Stimulated activated CD4-positive, alpha-beta T cell treated with anti-CD3 and anti-CD28 coated beads, Interleukin-15, amount 100 ng/mL, for 1 hour (primary cell): ENCODE measurements at regions not wholly inside any gene's neighbourhood (a gene's known extent, or its start where the extent isn't known, plus 50 kb on each side); places are given as distances from the start of the nearest gene placed in this dataset.
"Not testable (repeated sequence)": the region's sequence is repeated elsewhere in the genome, so short reads cannot be mapped to it uniquely, and the experiment has no call there.

Experiments used
- DNase-seq, 2 donors: peaks; one replicate each; pipeline ENCODE4 v3.0.0-alpha.2; 2020; ENCODE audit warnings: low read depth in 1 of 2, low spot score in 1 of 2

DNA sequence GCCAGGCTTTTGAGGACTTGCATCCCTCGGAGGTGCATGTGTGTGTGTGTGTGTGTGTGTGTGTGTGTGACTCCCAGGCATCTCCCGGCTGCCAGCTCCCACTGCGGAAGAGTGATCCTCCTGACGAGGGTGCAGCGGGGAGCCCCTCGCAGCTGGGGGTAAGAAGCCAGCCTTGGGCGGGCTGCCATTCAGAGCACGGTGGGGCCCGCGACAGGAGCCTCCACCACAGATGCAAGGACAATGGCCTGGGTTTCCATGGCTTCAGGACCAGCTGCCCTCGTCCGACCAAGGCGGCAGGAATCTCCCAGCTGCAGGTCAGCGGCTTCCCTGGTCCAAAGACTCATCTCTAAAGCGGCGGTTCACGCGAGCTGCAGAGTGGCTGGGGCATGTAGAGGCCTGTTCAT, 908.5 kb downstream of the BRD1 start:
- no peak for DNase-seq

DNA sequence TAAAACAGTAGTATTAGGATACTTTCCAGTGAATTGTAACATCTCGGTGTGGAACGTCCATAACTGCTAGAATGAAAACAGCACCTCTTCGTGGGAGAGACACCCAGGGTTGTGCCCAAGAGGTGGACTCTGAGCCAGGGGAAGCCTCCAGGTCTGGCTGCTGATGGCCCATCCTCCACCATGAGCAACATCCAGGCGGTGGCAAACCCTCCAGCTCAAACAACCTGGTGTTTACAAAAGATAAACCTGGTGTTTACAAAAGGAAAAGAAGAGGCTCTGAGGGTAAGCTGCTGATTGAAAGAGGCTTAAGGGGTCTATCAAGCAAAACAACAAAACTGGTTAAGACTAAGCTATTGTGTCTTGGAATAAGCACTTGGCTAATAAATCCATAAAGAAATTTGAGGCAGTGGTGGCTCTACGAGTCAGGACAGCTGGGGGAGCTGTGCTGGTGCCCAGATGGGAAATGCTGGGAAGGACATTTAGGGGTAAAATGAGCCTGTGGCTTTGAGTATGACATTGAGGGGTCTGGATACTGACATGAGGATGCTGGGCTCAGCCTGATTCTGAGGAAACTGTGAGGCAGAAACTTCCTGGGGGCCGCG, 909.0 kb downstream of the BRD1 start:
- no peak for DNase-seq

DNA sequence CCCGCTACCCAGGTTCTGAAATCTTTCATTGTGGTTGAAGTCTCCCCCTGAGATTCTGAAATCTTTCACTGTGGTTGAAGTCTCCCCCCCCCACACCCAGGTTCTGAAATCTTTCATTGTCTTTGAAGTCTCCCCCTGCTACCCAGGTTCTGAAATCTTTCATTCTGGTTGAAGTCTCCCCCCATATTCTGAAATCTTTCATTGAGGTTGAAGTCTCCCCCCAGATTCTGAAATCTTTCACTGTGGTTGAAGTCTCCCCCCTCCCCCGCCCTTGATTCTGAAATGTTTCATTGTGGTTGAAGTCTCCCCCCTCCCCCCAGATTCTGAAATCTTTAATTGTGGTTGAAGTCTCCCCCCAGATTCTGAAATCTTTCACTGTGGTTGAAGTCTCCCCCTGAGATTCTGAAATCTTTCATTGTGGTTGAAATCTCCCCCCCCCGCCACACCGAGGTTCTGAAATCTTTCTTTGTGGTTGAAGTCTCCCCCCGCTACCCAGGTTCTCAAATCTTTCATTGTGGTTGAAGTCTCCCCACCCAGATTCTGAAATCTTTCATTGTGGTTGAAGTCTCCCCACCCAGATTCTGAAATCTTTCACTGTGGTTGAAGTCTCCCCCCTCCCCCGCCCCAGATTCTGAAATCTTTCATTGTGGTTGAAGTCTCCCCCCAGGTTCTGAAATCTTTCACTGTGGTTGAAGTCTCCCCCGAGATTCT, 915.2 kb downstream of the BRD1 start:
- not testable (repeated sequence) for DNase-seq

DNA sequence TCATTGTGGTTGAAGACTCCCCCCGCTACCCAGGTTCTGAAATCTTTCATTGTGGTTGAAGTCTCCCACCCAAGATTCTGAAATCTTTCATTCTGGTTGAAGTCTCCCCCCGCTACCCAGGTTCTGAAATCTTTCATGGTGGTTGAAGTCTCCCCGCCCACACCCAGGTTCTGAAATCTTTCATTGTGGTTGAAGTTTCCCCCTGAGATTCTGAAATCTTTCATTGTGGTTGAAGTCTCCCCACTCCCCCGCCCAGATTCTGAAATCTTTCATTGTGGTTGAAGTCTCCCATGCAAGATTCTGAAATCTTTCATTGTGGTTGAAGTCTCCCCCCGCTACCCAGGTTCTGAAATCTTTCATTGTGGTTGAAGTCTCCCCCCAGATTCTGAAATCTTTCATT, 916.0 kb downstream of the BRD1 start:
- not testable (repeated sequence) for DNase-seq

DNA sequence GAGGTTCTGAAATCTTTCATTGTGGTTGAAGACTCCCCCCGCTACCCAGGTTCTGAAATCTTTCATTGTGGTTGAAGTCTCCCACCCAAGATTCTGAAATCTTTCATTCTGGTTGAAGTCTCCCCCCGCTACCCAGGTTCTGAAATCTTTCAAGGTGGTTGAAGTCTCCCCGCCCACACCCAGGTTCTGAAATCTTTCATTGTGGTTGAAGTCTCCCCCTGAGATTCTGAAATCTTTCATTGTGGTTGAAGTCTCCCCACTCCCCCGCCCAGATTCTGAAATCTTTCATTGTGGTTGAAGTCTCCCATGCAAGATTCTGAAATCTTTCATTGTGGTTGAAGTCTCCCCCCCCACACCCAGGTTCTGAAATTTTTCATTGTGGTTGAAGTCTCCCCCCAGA, 916.6 kb downstream of the BRD1 start:
- DNase-seq, result not testable (repeated sequence)

DNA sequence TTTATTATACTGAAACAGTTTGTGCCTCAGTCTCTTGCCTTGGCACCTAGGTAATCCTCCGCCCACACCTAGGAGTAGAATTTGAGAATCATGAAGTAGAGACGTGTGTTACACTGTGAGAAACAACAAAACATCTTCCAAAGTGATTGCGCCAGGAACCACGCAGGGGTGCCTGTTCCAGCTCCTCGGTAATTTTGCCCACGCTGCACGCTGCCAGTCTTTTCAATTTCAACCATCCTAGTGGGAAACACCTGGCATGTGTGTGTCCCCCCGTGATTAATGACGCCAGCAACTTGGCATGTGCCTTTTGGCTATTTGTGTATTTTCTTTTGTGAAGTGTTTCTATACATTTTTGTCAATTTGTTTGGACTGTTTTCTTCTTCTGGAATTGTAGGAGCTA, 919.1 kb downstream of the BRD1 start:
- no peak for DNase-seq

DNA sequence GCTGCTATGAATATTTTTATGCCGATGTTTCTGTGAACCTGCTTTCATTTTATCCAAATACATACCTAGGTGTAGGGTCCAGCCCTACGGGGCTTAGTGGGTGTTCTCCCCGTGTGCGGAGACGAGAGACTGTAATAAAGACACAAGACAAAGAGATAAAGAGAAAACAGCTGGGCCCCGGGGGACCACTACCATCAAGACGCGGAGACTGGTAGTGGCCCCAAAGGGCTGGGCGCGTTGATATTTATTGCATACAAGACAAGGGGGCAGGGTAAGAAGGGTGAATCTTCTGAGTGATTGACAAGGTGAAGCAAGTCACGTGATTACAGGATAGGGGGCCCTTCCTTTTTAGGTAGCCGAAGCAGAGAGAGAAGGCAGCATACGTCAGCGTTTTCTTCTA, 920.1 kb downstream of the BRD1 start:
- DNase-seq, result no peak

DNA sequence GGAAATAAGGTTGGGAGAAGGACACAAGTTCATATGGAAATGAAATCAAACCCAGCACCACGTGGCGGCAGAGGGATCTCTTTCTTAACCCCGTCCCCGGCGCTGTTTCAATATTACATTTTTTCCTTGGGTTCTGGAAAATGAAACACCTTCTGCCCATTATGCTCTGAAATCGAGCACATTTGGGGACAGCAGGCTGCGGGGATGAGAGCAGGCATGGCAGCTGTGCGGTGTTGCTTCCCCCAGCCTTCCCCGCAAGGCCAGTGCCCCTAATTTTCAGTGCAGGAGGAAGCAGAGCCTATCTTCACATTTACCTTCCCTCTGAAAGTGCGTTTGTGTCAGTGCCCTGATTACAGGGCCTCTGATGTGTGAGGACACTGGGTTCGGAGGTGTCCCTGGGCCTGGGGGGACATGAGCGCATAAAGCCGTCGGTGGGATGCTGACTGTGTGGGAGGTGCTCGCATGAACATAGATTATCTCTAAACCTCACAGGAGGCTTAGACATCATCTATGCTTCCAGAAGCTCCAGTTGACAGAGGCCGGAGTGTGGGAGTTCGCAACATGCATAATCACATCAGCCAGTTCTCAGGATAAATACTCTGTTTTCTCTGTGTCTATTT, 921.3 kb downstream of the BRD1 start:
- DNase-seq, result no peak

DNA sequence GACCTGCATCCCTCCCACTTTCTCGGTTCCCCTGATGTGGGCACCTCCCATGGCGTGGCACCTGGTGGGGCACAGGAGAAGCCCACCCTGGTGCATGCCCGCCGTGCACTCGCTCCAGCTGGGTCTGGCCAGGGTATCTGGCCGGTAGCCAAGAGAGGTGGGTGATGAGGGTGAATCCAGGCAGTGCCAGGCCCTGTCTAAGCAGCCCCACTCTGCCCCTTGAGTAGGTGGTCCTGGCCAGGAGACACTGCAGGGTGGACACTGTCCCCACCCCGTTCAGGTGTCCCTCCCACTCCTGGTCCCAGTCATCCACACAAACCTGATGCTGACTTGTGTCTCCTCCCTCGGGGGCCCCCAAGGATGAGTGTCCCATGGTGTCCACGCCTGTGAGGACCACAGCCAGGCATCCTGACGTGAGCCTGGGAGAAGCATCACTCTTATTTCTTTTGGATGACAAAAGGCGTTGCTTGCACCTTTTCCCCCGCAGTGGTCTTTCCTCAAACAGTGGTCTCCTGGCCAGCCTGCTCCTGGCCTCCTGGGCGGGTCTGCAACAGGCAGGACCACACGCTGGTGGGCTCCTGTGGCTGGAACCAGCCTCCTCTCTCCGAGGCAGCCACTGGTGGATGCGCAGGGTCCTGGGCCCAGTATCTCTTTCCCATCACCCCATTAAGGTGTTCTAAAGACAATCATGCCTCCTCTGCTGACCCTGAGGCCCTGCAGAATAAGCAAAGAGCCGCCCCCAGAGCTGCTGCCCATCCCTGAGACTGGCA, 922.3 kb downstream of the BRD1 start:
- DNase-seq, result no peak

DNA sequence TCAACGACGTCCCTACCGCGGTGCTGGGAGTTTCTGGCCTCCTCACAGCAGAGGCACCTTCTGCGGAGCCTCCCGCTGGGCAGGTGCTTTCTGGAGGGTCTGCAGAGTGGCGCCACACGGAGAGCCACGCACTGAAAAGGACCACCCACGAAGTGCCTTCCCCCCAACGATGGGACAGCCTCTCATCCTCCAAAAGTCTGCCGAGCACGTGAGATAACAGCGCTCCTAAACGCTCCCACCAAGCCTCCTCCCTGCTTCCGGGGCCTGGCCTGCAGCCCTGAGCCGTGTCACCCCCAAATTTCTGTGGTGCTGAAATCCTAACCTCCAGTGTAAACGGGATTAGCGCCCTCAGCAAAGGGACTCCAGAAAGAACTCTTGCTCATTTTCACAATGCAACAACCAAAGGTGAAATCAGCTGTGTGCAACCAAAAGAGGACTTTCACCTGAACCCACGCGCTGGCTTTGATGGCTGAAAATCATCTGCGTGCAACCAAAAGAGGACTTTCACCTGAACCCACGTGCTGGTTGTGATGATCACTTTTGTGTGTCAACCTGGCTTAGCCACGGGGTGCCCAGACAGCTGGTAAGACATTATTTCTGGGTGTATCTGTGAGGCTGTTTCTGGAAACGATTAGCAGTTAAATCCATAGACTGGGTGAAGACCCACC, 924.6 kb downstream of the BRD1 start:
- no peak for DNase-seq

DNA sequence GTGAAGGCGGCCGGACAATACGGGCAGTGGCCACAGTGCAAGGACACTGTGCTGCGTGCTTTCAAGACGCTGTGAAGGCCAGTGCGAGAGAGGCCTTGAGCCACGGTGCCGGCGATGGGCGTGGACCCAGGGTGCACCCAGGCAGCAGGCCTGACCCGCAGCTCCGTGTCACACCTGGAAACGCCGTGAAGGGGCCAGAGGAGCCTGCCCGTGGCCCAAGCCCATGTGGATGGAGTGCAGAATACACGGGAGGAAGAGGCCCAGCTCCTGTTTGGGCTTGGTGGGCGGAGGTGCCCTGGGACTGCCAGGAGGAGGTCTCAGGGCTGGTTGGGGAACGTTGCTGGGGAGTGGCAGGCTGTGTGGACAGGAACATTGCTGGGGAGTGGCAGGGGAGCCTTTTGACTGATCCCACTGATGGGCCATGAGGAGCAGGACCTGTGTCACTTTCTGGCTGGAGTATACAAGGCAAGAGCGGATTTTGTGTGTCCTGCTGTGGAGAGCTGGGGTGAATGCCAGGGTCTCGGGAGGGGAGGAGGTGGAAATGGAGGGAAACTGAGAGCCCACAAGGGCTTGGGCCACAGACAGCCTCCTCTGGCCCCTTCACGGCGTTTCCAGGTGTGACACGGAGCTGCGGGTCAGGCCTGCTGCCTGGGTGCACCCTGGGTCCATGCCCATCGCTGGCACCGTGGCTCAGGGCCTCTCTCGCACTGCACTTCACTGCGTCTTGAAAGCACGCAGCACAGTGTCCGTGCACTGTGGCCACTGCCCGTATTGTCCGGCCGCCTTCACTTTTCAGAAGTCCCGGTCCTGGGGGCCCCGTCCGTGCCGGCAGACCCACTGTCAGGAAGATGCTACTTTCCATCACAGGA, 925.4 kb downstream of the BRD1 start:
- no peak for DNase-seq

DNA sequence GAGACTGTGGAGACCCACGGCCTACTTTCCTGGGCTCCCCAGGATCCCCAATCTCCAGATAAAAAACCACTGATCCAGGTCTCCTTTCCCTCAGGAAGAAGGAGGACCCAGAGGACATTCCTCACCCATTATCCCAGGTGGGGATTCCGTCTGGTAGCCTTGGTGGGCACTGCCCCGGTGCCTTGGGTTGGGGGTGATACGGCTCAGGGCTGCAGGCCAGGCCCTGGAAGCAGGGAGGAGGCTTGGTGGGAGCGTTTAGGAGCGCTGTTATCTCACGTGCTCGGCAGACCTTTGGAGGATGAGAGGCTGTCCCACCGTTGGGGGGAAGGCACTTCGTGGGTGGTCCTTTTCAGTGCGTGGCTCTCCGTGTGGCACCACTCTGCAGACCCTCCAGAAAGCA, 926.3 kb downstream of the BRD1 start:
- DNase-seq, result no peak

DNA sequence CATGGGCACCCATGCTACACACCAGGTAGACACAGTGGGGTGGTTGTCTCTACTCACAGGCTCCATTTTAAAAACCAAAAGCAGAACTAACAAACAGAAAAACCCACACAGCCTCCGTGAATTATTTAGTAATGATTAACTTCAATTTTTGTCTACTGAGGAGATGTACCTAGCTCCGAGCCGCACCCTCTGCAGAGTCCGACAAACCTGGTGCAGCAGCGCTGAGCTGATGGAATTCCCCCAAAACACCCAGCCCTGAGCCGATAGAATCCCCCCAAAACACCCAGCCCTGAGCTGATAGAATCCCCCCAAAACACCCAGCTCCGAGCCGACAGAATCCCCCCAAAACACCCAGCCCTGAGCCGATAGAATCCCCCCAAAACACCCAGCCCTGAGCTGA, 927.0 kb downstream of the BRD1 start:
- DNase-seq, result no peak

DNA sequence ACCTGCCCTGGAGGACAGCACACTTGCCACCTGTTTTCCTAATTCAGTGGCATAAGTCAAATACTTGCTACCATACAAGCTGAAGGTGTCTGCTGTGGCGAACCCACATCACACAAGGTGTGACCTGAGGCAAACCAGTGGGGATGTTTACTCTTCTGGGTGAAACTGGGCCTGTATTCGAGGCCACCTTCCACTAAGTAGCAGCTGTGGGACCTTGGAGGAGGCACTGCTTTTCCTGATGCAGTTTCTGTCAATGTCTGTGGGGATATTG, 927.4 kb downstream of the BRD1 start:
- DNase-seq, result no peak

DNA sequence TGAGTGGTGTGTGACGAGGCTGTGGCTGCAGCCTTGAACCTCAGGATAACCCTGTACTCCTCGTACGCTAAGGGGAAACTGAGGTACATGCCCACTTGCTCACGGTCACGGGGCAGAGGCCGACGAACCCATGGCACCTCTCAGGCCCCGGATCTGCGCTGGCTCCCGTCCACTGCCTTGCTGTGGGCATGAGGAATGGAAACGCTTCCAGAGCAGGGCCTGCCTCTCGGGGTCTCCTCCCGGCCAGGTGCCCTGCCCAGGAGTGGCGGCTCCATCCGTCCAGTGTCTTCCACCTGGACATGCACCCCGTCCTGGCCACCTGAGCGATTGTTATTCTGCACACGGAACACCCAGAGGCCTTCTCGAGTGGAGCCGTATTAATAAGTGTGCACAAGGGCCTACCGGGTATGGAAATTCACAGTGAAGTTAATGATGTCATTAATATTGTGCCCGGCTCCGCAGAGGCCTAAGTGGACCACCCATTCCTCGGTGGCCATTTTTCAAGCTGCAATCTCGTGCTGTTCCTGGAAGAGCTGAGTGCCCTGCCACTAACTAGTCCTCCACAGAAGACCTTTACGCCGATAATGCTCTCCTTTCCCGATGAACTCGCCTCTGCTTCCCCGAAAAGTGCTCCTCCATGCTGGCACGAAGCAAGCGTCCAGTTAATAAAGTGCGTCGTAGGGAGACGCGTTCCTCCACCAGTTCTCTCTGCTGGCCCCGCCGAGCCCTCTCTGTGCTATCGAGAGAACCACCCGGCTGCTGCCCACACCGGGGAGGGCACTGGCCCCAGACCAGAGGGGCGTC, 927.9 kb downstream of the BRD1 start:
- no peak for DNase-seq

DNA sequence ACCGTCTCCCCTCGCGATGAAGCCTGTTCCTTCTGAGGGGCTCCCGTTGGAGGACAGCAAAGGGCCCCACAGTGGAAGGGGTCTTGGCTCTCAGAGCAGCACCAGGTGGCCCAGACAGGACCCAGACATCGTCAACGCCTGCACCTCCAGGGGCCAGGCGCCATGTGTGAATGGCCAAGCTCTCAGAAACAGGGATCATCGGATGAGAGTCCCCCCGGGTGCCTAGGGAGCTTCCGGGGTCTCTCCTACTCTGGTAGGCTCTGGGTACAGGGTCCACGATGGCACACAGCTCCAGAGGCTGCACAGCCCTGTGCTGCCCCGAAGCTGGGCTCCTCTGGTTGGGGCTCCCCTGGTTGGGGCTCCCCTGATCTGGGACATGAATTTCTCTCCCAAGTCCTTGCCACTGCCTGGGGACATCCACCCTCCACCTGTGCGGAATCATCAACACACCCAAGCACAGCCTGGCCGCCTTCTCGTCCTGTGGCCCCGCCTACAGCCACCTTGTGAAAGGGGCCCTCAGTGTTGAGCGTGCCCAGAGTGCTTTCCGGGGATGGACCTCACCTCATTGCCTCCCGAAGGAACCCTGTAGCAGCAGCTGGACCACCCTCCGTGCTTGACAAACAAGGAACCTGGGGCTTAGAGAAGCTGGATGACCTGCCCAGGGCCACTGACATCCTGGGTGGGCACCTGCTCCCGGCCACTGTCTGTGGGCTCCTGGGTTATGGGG, 929.0 kb downstream of the BRD1 start:
- no peak for DNase-seq

DNA sequence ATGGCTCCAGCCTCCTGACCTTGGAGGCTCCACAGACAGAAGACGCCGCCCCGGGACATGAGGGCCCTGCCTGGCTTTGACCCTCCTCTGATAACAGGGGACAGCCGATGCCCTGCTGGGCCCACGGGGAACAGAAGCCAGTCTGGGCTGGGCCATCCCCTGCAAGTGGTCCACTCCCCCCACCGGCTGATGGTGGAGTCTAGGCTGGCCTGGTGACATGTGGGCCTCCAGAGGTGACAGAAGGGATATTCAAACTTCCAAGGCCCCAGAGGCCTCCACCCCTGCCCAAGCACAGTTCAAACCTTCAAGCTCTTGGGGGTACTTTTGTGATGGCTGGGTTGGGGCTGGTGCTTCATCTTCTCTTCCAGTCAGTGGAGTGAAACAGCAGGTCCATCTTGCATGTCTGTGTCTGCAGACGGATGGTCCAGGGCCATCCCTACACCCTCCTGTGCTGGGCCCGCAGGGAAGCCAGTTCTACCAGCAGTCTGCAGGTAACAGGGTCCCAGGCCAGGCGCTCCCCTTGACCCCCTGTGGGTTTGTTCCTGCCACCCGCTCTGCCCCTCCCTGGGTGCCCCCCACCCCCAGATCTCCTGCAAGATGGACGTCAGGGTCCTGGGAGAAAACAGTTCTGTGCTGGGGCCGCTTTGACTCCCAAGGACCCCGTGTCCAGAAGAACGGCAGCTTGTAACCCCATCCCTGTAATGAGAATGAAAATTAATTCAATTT, 929.9 kb downstream of the BRD1 start:
- DNase-seq, result no peak

DNA sequence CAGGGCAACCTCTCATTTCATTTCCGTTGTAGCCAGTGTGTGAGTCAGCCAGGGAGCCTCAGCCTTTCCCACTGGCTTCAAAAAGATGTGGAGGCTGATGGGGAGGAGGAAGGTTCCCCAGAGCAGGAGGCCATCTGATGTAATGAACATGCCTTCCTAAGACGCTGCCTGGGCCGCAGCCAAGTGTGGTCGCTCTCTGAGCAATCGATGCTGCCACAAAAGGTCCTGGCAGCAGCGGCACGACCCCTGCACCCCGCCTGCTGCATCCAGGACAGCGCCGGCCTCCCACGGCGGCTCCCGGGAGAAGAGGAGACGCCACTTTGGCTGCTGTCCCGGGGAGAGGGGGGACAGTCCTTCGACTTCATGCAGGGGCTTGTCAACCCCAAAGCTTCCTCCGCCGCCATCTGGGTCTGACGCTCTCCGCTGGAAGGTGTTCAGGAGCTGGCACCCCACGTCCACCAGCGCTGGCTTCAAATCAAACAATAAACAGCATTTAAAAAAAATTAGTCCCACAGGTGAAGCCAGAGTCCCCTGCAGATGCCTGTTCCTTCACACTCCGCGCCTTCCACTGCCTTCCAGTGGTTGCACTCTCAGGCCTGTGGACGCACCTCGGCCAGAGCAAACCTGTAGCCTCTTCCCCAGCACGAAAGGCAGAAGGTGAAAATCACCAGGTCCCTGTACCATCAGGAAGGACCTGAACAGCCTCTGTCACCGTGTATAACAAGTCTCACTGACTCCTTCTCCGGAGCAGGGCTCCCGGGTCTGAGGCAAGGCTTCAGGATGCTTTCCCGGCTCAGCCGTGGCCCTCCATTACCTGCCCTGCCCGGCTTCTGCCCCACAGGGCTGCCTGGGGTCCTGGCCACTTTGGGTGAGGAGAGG, 930.7 kb downstream of the BRD1 start:
- no peak for DNase-seq
